ENCODE measurements at regions not wholly inside any gene's neighbourhood (a gene's known extent, or its start where the extent isn't known, plus 50 kb on each side); places are given as distances from the start of the nearest gene placed in this dataset.

- no peak overlapping the region for H3K27ac ChIP-seq
- H3K4me1 ChIP-seq: no peaks in the 10 kb centered on the region
- no peak overlapping the region for H3K4me3 ChIP-seq
- no peaks in the 10 kb centered on the region for H3K36me3 ChIP-seq
- H3K9me3 ChIP-seq: no peaks in the 10 kb centered on the region
- no peak for DNase-seq
- intact Hi-C loops (cut with DNase I): no loop called here
- H3K27me3 ChIP-seq: no peaks in the 10 kb centered on the region
- no peak for ATAC-seq
- no peak for TF ChIP-seq CTCF (IDR thresholded peaks at IDR 0.05)
Measured at GRCh38 chr9:79378107-79378506, 193.7 kb upstream of the TLE4 start.

- H3K4me3 ChIP-seq: no peak overlapping the region
- intact Hi-C loops (cut with DNase I): no loop called here
- H3K4me1 ChIP-seq: no peaks in the 10 kb centered on the region
- no peaks in the 10 kb centered on the region for H3K27me3 ChIP-seq
- no peak overlapping the region for H3K27ac ChIP-seq
- H3K9me3 ChIP-seq: no peaks in the 10 kb centered on the region
- no peak for DNase-seq
- H3K36me3 ChIP-seq: no peaks in the 10 kb centered on the region
- ATAC-seq: no peak
- no peak for TF ChIP-seq CTCF (IDR thresholded peaks at IDR 0.05)
Measured at GRCh38 chr9:79382044-79382443, 189.7 kb upstream of the TLE4 start.

GRCh38 chr9:79382458-79382857 lies 189.3 kb upstream of the TLE4 start:
- ATAC-seq: no peak
- H3K36me3 ChIP-seq: no peaks in the 10 kb centered on the region
- no peak for TF ChIP-seq CTCF (IDR thresholded peaks at IDR 0.05)

GRCh38 chr9:79383096-79383495 lies 188.7 kb upstream of the TLE4 start:
- Histone ChIP-seq H3K27me3 (no peaks in the 10 kb centered on the region), H3K36me3 (no peaks in the 10 kb centered on the region), H3K27ac (no peak overlapping the region), H3K4me1 (no peaks in the 10 kb centered on the region), H3K4me3 (no peak overlapping the region), H3K9me3 (no peaks in the 10 kb centered on the region)
- TF ChIP-seq CTCF (IDR thresholded peaks at IDR 0.05): no peak
- DNase-seq (no peak), ATAC-seq (no peak)
- intact Hi-C loops (cut with DNase I): no loop called here

More at GRCh38 chr9:79382458-79382857, 189.3 kb upstream of the TLE4 start:
- Histone ChIP-seq H3K27me3 (no peaks in the 10 kb centered on the region), H3K9me3 (no peaks in the 10 kb centered on the region), H3K27ac (no peak overlapping the region), H3K4me3 (no peak overlapping the region), H3K4me1 (no peaks in the 10 kb centered on the region)
- no peak for DNase-seq
- intact Hi-C loops (cut with DNase I): no loop called here

GRCh38 chr9:79384091-79384490 lies 187.7 kb upstream of the TLE4 start:
- ATAC-seq: no peak
- TF ChIP-seq CTCF (IDR thresholded peaks at IDR 0.05): no peak
- Histone ChIP-seq H3K36me3 (no peaks in the 10 kb centered on the region), H3K4me3 (no peak overlapping the region), H3K9me3 (no peaks in the 10 kb centered on the region), H3K4me1 (no peaks in the 10 kb centered on the region), H3K27ac (no peak overlapping the region), H3K27me3 (no peaks in the 10 kb centered on the region)
- intact Hi-C loops (cut with DNase I): no loop called here
- no peak for DNase-seq

GRCh38 chr9:79384501-79384900 lies 187.3 kb upstream of the TLE4 start:
- DNase-seq (no peak), ATAC-seq (no peak)
- no peak overlapping the region for H3K27ac ChIP-seq
- H3K36me3 ChIP-seq: no peaks in the 10 kb centered on the region
- H3K4me1 ChIP-seq: no peaks in the 10 kb centered on the region
- H3K4me3 ChIP-seq: no peak overlapping the region
- H3K9me3 ChIP-seq: no peaks in the 10 kb centered on the region
- no peaks in the 10 kb centered on the region for H3K27me3 ChIP-seq
- no peak for TF ChIP-seq CTCF (IDR thresholded peaks at IDR 0.05)
- intact Hi-C loops (cut with DNase I): no loop called here

Measured in upper lobe of right lung (tissue), 1 donor.